Activated CD4-positive, alpha-beta T cell treated with anti-CD3 and anti-CD28 coated beads, Interleukin-2, amount 50 U/mL, for 4 hours (primary cell): ENCODE measurements at regions not wholly inside any gene's neighbourhood (a gene's known extent, or its start where the extent isn't known, plus 50 kb on each side); places are given as distances from the start of the nearest gene placed in this dataset.
"Not testable (repeated sequence)": the region's sequence is repeated elsewhere in the genome, so short reads cannot be mapped to it uniquely, and the experiment has no call there.

Experiments
- DNase-seq, 2 experiments: peaks; one replicate each; pipeline ENCODE4 v3.0.0-alpha.2; 2020

GRCh38 chr5:56656846-56657726 is 158.3 kb upstream of the MAP3K1 start:
- DNase-seq = no peak

DNA sequence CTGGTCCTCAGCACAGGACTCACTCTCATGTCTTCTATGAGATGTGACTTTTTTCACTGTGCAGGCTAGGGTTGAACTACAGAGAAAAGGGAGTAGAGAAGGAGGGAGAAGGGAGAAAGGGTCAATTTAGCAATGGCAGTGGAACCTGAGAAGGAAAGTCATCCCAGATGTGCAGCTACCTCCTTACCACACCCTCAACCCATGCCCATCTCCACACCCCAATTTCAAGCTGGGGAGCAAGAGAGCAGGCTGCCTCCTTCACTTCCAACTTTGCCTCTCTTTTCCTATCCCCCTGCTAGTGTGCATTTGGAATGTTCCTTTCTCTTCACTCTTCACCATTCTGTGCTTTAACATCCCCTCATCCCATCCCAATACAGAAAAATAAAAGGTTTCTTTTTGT is 163.5 kb upstream of the MAP3K1 start:
- DNase-seq = no peak

DNA sequence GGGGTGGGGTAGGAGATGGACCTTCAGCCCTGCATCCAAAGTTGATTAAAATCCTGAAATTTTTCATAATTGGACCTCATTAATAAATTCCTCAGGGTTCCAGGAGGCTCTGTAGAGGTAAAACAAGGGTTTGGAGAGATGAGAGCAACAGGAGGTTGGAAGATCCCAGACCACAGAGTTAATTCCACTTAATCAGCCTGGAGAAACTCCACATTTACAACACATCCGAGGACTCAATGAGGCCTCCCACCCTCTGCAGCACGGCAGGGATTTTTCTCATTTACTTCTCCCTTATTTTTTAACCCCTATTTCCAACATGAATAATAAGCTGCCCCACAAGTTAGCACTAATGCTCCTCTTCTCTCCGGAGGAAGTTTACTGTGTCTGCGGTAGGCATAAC is 165.0 kb upstream of the MAP3K1 start:
- no peak for DNase-seq

- DNase-seq = no peak
These were observed 165.8 kb upstream of the MAP3K1 start for GRCh38 chr5:56649569-56649968.

DNA sequence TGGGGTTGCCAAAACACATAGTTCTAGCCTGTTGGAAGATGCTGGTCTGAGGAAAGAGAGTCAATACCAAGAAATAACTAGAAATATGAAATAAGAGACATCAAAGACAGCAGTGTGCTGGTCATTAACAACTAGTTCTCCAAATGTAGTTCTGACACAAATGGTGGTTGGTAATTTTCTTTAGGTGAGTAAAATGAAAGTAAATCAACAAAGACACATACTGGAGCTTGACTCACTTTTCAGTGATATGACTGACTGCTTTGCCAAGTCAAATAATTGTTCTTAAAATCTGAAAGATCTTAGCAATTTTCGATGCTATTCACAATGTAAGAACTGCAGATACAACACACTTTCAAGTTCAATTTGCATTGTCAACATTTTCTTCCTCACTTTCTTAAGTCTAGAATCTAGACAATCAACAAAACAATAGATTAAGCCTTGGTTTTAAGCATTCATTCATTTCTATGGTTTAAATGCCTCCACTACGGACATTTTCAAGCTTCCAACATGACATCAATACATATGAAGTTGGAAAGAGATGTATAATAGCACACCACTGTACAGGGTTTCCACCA is 166.8 kb upstream of the MAP3K1 start:
- no peak for DNase-seq

GRCh38 chr5:56647099-56647850 is 168.1 kb upstream of the MAP3K1 start:
- DNase-seq = no peak

DNA sequence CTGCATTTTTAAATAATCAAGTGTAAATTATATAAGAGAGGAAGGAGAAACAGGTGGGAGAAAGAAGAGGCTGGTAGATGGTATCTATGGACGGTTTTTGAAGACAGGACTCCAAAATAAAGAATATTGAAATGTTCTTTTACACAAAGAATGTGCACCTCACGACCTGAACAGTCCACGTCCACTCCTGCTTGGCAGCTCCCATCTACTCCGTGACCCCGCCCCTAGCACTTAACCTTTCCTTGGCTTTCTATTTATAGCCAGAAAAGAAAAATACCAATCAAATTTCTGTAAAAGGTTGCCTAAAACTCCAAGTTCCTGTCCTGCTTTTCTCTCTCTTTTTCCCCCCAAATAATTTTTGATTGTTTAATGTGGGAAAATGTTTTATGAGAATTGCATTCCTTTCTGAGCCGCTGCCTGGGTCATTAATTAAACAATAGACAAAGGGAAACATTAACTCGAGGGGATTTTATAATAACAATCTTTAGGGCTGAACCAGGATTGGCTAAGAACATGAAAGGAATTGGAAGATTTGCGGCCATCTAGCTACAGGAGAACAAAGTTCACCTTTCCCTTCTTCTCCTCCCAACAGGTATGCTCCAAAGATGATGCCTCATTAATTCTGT is 173.6 kb upstream of the MAP3K1 start:
- no peak for DNase-seq

DNA sequence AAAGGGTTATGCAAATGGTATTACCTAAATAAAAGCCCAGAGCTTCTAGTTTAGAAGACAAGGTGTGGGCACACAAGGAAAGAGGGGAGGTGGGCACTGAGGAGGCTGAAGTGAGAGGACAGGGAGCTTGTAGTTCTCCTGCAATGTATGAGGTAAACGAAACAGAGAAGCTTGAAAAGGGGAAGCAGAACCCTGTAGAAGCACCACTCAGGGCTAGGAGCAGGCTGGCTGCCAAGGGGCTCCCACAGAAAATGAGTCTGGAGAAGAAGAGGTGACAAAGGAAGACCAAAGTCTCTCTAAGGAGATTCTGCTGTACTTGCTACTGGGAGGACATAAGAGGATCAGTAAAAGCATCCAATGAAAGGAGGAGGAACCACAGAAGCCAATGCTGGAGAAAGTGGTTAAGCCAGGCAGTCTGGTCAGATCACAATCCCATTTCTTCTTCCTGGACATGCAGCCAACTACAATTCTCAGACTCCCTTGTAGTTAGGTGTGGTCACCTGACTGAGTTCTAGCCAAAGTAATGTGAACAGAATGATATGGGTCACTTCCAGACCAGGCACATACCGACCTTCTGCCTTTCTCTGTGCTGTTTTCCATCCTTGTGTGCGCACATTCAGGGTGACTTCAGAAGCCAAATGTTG is 174.5 kb upstream of the MAP3K1 start:
- no peak for DNase-seq

- no peak for DNase-seq
These were observed 175.9 kb upstream of the MAP3K1 start for GRCh38 chr5:56639476-56639875.

GRCh38 chr5:56638768-56639238 is 176.5 kb upstream of the MAP3K1 start:
- no peak for DNase-seq

DNA sequence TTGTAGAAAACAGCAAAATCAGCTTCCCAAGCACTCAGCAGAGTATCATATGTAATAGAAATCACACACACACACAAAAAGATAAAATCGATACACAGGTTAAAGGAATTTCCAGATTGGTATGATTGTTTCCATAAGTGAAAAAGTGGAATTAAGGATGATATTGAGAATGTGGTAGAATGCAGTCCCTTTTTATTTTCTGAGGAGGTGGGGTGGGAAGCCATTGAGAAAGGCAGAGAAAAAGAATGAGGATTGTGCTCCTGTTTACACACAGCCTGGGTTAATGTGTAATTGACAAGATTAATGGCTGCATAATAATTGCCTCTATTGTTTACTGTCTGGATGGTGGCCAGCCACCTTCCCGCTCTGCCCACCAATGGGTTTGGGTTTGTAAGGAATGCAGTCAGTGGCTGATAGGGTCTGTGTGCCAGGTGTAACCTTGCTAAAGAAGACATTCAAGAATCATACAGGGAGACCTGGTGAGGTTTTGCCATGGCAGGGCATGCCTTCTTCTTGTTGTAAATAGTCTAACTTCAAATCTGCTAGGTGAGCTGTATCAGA is 177.2 kb upstream of the MAP3K1 start:
- no peak for DNase-seq

GRCh38 chr5:56637321-56637920 is 177.9 kb upstream of the MAP3K1 start:
- DNase-seq = no peak

DNA sequence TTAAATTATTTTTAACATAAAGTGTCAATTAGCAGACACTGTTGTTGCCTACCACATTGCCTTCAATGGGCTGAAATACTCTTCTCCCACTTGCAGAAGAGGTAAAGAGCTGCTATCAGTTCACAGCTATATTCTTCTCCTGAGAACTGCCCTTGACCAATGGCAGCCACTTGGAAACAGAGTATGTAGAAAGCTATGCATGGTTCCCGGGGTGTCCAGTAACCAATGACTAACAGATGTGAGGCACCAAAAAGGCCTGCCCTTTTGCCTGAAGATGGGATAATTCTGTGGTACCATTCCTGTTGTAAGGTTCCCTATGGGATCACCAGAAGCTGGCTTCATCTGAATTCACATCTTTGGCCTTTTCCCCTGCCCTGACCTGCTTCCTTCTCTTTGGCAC is 181.4 kb upstream of the MAP3K1 start:
- DNase-seq = no peak

DNA sequence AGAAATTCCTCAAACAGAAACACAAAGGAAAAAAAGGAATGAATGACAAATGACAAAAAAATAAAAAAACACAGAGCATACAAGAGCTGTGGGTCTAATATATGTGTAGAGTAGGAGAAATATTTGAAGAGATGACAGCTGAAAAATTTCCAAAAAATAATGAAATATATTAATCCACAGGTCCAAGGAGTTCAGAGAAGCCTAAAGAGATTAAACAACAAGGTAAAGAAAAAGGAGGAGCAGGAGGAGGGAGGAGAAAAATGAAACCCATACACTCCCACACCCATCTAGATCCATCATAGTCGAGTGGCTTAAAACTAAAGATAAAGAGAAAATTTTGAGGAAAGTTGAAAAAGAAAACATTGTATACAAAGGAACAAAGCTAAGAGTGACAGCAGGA is 182.4 kb upstream of the MAP3K1 start:
- DNase-seq = no peak

DNA sequence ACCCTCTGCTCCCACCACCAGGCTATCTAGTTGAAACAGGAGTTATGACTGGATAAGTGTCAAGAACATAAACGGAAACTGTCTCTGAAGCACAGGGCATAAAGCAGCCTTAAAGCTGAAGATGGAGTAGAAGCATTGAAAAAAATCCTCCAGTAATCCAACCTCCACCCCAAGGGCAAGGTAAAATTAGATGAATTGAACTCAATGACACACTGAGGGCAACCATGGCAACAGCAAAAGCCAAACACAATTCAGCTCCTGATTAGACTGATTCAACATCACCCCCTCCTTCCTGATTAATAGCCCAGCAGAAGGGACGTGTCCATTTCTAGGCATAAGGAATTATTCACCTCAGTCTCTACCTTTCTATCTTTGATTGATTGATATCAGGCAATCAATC is 183.2 kb upstream of the MAP3K1 start:
- DNase-seq = no peak

- DNase-seq = no peak
These were observed 183.6 kb upstream of the MAP3K1 start for GRCh38 chr5:56631719-56632118.

DNA sequence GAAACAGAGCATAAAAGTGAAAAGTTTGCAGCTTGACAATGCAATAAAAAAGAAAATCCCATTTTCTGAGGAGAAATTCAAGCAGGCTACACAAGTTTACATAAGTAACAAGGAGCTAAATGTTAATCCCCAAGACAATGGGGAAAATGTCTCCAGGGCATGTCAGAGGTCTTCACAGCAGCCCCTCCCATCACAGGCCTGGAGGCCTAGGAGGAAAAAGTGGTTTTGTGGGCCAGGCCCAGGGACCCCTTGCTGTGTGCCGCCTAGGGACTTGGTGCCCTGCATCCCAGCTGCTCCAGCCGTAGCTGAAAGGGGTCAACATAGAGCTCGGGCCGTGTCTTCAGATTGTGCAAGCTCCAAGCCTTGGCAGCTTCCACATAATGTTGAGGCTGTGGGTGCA is 186.7 kb upstream of the MAP3K1 start:
- not testable (repeated sequence) for DNase-seq

DNA sequence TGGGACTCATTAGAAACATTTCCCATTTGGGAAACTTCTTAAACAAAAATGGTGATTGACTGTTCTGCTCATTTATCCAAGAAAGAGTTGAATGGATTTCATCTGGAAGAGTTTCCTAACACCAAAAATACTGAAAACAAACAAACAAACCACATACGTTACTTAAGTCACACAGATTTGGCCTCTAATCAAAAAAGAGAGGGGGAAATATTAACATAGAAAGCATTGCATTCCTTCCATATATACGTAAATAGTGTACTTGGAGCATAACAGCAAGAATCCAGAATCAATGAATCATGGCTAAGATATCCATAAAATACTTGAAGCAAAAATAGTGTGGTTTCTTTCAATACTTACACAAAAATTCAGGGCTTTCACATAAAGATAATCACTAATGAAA is 189.8 kb upstream of the MAP3K1 start:
- DNase-seq = no peak

GRCh38 chr5:56624751-56625150 is 190.6 kb upstream of the MAP3K1 start:
- no peak for DNase-seq

GRCh38 chr5:56622141-56622540 is 193.2 kb upstream of the MAP3K1 start:
- no peak for DNase-seq

GRCh38 chr5:56620903-56621677 is 194.3 kb upstream of the MAP3K1 start:
- no peak for DNase-seq
